Vagina (tissue), 2 donors: ENCODE measurements at regions not wholly inside any gene's neighbourhood (a gene's known extent, or its start where the extent isn't known, plus 50 kb on each side); places are given as distances from the start of the nearest gene placed in this dataset.

ENCODE experiments used
- POLR2AphosphoS5 ChIP-seq, 2 donors: sonication (generic); formaldehyde crosslinking; IDR thresholded peaks; one replicate each; pipeline ENCODE4 v1.9.0; 2017; ENCODE audit warnings: antibody characterized with exemption in 2 of 2, mild to moderate bottlenecking in 2 of 2, low read depth in 1 of 2; ENCODE audit not compliant: insufficient read depth in 1 of 2
- TF ChIP-seq, protein P1 (sequence below), 3 experiments: fragments of 450-650 bp in 2 of 3; fragments of 200-600 bp in 1 of 3; sonication (generic) in 1 of 3; IDR thresholded peaks; one replicate each; pipeline ENCODE4 v1.5.1; 2017 to 2019; ENCODE audit warnings: antibody characterized with exemption in 3 of 3, mild to moderate bottlenecking in 2 of 3, moderate library complexity in 2 of 3

DNA sequence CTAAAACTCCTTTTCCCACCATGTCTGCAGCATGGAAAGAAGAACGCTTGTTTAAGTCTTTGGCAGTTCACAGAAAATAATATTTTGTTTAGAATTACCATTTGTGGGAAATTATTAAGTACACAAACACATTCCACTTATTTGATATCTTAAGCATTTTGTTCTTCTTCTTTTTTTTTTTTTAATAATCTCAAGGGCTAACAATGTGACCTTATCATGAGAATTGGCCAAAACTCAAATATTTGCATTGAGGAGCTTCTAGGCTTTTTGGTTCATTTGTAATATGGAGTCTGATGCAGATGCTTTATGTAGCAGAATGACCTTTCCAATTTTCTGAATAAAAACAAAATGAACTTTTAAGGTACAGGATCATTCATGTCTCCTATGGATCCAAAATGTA, 555.0 kb downstream of the ZEB2 start:
- no peak for TF ChIP-seq POLR2AphosphoS5 (IDR thresholded peaks at IDR 0.05; ENCODE audit: insufficient read depth in 1 of 2, low read depth in 1 of 2)
- TF ChIP-seq, protein P1, sequence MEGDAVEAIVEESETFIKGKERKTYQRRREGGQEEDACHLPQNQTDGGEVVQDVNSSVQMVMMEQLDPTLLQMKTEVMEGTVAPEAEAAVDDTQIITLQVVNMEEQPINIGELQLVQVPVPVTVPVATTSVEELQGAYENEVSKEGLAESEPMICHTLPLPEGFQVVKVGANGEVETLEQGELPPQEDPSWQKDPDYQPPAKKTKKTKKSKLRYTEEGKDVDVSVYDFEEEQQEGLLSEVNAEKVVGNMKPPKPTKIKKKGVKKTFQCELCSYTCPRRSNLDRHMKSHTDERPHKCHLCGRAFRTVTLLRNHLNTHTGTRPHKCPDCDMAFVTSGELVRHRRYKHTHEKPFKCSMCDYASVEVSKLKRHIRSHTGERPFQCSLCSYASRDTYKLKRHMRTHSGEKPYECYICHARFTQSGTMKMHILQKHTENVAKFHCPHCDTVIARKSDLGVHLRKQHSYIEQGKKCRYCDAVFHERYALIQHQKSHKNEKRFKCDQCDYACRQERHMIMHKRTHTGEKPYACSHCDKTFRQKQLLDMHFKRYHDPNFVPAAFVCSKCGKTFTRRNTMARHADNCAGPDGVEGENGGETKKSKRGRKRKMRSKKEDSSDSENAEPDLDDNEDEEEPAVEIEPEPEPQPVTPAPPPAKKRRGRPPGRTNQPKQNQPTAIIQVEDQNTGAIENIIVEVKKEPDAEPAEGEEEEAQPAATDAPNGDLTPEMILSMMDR (IDR thresholded peaks at IDR 0.05) = no peak
